Inferior parietal cortex (tissue), 1 donor: ENCODE measurements at regions not wholly inside any gene's neighbourhood (a gene's known extent, or its start where the extent isn't known, plus 50 kb on each side); places are given as distances from the start of the nearest gene placed in this dataset.
"Not testable (repeated sequence)": the region's sequence is repeated elsewhere in the genome, so short reads cannot be mapped to it uniquely, and the experiment has no call there.

ENCODE experiments used
- DNase-seq: peaks from one replicate; pipeline ENCODE4 v3.0.0-alpha.2; 2016; ENCODE audit errors: extremely low spot score

DNA sequence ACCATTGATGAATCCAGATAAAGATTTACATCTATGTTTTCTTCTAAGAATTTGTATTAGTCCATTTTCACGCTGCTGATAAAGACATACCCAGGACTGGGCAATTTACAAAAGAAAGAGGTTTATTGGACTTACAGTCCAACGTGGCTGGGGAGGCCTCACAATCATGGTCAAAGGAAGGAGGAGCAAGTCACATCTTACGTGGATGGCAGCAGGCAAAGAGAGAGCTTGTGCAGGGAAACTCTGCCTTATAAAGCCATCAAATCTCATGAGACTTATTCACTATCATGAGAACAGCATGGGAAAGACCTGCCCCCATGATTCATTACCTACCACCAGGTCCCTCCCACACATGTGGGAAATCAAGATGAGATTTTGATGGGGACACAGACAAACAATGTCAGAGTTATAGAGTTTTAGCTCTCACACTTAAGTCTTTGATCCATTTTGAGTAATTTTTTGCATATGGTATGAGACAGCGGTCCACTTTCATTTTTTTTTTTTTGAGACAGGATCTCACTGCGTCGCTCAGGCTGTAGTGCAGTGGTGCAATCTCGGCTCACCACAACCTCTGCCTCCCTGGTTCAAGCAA is 53.5 kb upstream of the JADE2 start:
- DNase-seq = not testable (repeated sequence)

DNA sequence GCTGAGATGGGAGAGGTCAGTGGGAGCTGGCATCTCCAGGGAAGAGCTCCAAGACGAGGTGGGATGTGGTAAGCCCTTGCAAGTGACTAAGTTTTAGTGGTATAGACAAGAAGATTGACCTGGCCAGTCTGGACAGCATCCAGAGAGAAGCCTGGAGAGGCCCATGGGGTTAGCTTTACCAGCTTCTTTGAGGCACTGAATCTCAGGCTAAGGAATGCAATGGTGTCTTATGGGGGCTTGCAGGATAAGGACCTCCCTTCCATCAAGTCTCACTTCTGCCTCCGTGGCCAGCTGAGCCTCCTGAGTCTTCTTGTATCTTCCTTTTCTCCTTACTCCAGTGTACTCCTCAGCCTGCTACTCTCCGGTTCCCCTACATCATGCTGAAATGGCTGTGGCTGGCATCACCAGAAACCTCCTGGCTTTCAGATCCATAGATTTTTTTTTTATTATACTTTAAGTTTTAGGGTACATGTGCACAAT is 56.5 kb upstream of the JADE2 start:
- DNase-seq = no peak

DNA sequence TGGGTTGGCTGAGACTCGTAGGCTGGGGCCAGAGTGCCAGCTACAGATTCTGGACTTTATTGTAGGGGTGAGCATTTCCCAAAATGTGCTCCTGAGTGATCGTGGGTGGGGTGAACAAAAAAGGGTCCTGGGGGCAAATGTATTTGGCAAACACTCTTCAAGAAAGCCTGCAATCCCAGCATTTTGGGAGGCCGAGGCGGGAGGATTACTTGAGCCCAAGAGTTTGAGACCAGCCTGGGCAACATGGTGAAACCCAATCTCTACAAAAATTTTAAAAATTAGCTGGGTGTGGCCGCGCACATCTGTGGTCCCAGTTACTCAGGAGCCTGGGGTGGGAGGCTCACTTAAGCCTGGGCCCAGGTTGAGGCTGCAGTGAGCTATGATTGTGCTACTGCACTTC is 55.5 kb upstream of the CDKN2AIPNL start:
- no peak for DNase-seq

DNA sequence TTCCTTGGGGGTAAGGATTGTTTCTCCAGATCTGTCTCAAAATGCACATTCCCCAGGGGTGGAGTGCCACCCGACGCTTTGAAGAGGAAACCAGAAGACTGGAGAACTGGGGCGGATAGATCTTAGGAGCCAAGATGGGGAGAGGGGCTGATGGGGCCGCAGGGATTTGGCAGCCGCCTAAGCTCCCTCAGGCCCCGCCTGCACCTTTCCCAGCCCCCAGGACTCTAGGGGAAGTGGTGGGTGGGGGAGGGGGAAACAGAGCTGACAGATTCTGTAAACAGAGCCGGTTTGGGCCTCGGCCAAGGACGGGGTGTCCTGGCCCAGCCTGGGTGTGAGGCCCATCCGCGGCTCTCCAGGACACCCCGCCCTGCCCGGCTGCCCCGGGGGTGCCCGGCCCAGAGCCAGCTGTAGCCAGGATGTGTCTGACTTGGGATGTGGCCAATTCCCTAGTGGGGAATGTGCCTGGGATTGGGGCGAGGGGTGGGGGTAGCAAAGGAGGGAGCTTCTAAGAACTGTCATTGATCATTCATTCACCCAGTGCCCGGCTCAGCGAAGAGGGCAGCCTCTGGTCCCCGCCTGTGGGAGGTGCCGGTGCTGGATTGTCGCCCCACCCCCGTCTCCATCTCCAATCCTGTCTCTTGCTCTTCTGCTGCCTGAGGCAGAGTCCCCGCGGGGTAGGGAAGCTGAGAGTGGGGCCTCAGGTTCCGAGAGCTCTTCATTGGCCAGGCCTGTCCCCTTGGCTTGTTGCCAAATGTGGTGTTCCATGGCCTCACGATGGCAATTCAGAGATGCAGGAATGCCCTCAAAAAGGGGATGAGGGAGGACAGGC is 54.8 kb upstream of the CDKN2AIPNL start:
- DNase-seq = peak; percentile 79

DNA sequence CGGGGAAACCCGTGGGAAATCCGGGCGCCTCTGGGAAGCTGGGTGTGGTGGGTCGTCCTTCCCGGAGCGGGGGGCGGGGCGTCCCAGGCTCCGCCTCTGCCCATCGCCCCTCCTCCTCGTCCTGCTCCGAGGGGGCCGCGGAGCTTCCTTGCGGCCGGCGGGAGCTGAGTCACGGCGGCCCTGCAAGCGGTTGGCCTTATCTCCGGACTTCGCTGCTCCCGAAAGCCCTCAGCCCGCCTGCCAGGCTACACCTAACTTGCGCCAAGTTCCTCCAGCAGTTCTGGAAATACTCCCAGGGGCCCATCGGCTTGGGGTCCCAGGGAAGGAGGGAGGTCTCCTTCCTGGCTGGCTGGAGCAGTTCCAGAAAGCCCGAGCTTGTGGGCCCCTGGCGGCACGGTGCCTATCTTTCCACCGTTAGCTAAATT is 54.1 kb upstream of the CDKN2AIPNL start:
- peak; percentile 70 for DNase-seq

DNA sequence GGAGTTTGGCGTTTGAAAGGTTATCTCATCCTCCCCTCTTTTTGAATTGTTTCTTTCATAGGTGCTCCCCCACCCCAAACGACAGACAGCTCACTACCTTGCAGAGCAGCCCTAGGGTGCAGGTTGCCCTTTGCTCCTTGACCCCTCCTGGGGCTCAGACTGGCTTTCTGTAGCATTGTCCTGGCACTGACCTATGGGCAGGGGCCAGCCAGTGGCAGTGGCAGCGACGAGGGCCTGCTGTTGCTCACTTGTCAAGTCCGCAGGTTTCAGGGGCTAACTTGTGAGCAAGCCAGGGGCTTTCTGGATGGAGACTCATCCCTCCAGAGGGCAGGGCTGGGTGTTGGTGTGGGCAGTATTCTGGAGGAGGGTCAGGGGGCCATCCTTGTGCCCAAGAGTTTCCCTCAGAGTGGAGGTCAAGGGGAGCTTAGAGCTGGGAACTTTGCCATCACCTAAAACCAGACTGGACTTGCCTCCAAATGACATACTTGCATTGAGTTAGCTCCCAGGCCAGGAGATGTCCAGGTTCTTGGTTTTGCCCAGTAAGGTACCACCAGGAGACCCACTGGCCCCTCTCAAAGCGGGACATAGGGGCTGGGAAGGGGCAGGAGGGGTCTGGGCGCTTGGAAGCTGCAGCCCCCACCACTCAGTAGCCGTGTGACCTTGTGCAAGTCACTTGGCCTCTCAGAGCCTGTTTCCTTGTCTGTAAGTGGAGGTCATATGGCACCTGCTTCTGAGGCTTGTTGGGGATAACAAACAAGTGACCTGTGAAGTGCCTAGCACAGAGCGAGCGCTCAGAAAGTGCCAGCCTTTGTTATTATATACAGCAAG is 53.5 kb upstream of the CDKN2AIPNL start:
- DNase-seq = no peak

DNA sequence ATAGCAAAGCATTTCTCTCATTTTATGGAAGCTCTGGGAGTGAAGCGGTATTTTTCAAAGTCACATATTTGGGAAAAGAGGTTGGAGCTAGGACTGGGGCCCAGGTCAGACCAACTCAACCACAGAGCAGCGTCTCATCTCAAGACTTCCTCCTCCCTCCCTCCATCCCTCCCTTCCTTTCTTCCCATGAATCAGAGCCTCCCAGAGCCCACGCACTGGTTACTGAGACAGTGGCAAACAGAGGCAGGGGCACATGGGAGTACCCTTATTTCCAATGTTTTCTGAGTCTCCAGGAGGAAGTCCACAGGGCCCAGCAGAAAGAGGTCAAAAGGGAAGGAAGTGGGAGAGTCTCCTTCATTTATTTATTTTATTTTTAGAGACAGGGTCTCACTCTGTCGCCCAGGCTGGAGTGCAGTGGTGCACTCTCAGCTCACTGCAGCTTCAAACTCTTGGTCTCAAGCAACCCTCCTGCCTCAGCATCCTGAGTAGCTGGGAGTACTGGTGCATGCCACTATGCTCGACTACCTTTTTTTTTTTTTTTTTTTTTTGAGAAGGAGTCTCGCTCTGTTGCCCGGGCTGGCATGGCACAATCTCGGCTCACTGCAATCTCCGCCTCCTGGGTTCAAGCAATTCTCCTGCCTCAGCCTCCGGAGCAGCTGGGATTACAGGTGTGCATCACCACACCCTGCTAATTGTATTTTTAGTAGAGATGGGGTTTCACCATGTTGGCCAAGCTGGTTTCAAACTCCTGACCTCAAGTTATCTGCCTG is 52.5 kb upstream of the CDKN2AIPNL start:
- DNase-seq = no peak

DNA sequence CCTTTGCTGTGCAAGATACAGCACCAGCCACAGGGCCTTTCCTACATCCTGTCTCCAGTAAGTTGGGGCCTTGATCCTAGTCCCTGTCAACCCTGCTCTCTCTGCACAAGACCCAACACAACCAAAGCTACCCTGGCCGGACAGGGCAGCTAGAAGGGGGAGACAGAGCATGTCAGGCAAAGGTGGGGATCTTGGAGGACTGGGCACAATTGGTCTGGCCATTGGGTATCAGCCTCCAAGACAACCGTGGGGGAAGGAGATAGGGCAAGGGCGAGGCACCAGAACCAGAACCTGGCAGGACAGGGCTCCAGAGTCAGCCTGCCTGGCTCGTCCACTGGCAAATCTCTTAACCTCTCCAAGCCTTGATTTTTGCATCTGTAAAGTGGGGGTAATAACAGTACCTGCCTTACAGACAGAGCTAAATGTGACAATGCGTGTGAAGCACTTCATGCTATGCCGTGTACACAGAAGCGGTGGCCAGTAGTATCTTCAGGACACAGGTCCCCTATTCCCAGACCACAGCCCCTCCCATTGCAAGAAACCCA is 51.6 kb upstream of the CDKN2AIPNL start:
- no peak for DNase-seq

DNA sequence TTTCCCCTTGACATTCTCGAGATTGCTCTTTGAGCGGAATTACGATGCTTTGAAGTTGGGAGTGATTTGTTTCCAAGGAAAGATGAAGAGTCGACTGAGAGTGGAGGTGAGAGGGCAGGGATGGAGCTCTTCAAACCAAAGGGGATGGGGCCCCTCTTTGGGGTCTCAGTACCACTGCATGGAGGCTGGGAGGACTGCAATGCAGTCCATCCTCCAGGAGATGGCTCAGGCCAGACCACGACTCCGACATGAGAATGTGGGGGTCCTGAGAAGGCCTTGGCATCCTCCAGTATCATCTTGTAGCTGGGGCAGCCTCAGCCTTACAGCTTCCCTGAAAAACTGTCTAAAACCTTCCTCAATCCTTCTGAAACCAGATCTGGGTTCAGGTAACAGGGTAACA is 51.1 kb upstream of the CDKN2AIPNL start:
- DNase-seq = no peak

DNA sequence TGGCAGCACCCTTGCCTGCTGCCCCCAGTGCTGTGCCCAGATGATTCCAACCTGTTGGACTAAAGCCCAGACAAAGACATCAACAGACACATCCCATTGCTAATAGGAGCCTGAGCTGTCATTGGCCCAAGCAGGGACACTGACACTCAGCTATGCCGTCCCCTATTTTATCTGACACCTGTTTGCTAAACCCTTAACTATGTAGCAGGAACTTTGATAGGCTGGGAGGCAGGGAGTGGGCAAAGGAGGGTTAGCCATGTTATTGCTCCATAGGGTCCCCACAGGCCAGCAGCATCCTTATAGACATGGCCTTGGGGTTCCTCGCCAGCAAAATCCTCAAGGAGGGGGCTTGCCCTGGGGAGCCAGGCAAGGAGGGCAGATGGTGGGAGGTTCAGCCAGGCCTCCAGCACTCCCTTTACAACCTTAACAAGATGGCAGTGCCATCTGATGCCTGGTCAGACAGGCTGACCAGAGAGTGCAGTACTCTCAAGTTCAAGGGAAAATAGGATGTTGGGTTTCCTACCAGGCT is 50.4 kb upstream of the CDKN2AIPNL start:
- no peak for DNase-seq
